GM18867 (cell line): ENCODE measurements at regions not wholly inside any gene's neighbourhood (a gene's known extent, or its start where the extent isn't known, plus 50 kb on each side); places are given as distances from the start of the nearest gene placed in this dataset.

Source experiments
- ATAC-seq: cut with Tn5 transposase; IDR thresholded peaks from one replicate; pipeline ENCODE4 v1.9.1; 2021; ENCODE audit warnings: mild to moderate bottlenecking, moderate library complexity; ENCODE audit not compliant: unreplicated experiment

GRCh38 chr11:31865606-31866300 lies 54.6 kb upstream of the PAX6 start:
- no peak for ATAC-seq

DNA sequence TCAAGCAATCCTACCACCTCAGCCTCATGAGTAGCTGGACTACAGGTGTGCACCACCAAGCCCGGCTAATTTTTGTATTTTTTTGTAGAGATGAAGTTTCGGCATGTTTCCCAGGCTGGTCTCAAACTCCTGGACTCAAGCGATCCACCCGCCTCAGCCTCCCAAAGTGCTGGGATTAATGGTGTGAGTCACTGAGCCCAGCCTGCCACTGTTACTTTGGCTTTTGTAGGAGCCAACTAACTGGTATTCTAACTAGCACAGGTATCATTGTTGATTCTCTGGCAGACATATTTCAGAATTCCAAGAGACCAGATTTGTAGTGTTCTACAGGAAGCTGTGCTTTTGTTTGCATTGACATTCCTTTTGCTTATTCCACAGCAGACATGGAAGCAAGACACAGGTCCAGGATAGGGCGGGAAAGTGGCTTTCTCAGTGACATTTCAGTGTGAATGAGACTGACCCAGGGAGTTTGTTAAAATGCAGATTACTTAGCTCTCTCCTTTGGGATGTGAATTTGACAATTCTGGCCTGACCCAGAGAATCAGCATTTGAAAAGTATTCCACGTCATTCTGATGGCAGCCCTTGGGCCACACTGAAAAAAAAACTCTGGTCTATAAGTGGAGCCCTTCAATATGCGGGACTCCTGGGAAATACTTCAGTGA lies 52.2 kb upstream of the PAX6 start:
- ATAC-seq: no peak

DNA sequence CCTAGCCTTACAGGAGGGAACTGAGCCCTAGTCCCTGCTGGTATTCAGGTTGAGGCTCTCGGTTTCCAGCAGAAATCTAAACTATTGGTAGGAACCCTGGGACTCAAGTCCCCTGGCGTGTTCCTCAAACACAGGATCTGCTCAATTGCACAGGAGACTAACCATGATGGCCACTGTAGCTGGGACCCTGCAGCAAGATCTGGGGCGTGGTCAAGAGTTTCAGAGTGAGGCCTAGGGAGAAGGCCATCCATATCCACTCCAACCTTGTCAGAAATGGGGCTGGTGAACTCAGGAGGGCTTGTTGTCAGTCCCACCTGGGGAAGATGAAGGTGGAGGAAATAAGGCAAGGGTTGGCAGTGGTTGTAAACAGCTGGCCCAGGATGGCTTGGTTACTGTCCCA lies 49.9 kb upstream of the PAX6 start:
- ATAC-seq: no peak
